NCI-H748 treated with DMSO at 0.1 percent for 48 hours (cell line): ENCODE measurements at regions not wholly inside any gene's neighbourhood (a gene's known extent, or its start where the extent isn't known, plus 50 kb on each side); places are given as distances from the start of the nearest gene placed in this dataset.
"Not testable (repeated sequence)": the region's sequence is repeated elsewhere in the genome, so short reads cannot be mapped to it uniquely, and the experiment has no call there.

Source experiments
- DNase-seq: peaks from one replicate; lab custom pipeline; 2025; lab: John Stamatoyannopoulos, UW

DNA sequence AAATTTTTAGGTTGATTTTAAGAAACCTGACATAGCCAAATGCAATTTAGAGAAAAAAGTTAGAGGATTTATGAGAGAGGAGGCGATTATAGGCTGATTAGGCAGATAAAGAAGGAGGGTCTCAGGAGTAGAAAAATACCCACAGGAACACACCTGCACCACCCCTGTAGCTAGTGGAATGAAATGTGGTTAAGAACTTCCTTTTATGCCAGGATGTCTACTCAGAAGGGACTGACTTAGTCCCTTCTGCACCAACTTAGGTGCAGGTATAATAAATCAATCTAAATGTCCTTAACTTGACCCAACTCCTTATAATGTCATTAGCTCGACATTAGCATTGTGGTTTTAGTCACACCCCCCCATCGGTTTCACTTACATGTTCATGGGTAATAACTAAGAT lies 1274.5 kb upstream of the TMEFF2 start:
- no peak for DNase-seq

DNA sequence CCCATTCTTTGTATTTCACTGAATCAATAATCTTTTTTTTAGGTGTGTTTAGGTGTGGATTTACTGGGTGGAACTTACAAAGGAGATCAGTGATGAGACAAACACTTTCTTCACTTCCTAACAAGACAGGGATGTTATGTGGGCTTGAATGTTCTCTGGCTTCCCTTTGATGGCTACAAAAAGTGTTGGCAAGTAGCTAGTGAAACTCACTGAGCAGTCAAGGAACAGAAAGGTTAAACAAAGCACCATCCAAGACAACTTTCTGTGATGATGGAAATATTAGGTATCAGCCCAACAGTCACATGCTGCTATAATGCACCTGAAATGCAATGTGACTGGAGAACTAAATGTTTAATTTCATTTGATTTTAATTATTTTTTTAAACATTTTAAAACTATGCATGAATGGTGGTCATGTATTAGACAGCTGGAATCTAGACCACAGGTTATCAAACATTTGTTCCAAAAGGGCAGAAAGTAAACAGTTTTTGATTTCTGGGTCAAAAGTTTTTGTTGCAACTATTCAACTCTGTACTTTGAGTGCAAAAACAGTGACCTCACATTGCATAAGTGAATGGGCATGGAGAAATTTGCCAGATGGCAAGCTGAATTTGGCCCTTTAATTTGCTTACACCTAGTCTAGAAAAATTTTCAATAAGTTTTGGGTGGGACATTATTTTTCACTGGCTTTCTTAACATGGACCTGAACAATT lies 1272.7 kb upstream of the TMEFF2 start:
- DNase-seq, result no peak

DNA sequence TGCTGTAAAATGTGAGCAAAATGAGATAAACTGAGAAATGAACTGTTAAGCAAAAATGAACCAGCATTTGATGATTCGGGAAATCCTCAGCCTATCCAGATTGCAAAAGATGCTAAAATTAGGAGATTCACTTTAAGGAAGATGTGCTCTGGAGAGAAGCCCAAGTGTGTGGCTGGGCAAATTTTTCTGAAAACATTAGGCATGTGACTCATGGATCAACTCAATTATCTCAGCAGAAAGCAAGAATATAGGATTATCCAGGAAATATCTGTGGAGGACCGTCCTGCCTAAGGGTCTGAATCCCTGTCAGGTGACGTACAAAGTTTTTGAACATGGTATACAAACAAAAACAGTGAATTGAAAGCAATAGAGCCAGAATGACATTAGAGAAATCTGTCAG lies 1268.3 kb upstream of the TMEFF2 start:
- no peak for DNase-seq

DNA sequence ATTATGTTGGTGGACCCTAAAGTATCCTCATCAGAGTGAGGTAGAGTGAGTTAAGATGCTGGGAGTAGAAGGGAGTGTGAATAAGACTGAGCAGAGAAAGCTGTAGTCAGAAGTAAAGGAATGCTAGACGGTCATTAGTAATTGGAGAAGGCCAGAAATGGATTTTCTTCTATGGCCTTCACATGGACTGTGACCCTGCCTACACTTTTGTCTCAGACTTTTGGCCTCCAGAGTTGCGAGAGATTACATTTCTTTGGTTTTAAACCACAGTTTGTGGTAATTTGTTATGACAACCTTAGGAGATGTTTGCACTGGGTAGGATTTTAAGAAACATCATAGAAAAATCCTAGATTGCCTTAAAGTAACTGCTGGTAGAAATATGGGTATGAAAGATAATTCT lies 1267.7 kb upstream of the TMEFF2 start:
- no peak for DNase-seq

DNA sequence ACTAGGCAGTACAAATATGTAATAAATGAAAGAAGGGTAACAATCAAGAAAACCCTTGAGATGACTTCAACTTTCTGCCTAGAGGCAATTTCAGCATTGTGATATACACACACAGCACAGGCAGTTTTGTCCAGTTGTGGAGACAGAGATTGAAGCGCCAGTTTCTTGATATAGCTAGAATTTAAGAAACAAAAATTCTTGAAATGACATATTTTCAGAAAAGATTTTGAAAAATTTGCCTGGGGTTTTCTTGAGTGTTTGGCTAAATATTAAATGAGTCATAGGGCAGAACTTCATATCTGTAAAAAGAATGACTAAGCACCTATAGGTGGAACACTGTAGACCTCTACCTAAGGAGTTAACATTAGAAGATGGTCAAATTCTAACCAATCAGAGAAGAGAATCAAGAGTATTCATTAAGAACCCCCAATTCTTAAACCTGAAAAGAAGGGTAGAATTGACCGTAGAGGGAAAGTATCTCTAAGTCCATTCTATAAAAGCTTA lies 1266.8 kb upstream of the TMEFF2 start:
- no peak for DNase-seq

DNA sequence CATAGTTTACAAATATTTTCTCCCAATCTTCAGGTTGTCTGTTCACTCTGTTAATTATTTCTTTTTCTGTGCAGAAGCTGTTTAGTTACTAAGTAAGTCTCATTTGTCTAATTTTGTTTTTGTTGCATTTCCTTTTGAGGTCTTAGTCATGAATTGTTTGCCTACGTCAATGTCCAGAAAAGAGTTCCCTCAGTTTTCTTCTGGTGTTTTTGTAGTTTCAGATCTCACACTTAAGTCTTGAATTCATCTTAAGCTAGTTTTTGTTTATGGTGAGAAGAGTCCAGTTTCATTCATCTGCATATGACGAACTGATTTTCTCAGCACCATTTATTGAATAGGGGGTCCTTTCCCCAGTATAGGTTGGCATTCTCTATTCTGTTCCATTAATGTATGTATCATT lies 1252.2 kb upstream of the TMEFF2 start:
- no peak for DNase-seq

DNA sequence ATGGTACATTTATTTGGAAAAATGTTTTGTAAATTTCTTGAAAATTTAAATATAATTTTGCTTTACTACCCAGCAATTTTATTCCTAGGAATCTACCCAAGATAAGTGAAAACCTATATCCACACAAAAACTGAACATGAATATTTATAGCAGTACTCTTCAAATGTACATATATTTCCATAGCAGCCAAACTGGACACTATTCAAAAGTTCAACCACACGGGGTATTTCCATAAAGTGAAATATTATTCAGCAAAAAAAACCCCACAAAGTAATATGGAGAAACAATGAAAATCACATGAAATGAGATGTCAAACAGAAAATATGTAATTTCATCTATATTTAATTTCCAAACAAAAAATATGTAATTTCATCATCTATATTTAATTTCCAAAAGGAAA lies 1247.6 kb upstream of the TMEFF2 start:
- no peak for DNase-seq

DNA sequence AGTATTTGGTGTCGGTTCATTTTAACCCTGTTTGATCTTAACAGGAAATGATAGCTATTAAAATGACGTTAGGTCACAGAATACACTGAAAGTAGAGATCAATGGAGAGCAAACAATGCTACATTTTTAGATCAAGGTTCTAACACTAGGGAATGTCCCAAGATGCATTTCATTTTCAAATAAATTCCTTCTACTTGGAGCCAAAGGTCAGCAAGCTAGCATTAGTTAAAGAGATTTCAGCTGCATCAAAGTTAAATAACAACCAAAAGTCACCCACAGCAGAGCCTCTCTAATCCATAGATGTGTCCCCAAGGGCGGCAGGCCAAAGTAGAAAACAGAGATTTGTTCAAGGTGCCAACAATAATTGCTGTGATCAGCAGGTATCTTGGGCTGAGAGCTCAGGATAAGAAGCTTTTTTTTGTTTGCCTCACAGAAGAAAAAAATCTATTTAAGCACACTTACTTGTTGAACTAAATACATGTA lies 1233.6 kb upstream of the TMEFF2 start:
- DNase-seq, result no peak

DNA sequence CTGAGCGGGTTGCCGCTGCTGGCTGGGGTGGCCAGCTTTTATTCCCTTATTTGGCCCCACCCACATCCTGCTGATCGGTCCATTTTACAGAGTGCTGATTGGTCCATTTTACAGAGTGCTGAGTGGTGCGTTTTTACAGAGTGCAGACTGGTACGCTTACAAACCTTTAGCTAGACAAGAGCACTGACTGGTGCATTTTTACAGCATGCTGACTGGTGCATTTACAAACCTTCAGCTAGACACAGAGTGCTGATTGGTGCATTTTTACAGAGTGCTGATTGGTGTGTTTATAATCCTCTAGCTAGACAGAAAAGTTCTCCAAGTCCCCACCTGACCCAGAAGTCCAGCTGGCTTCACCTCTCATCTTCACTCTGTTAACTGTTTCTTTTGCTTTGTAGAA lies 1217.6 kb upstream of the TMEFF2 start:
- not testable (repeated sequence) for DNase-seq

DNA sequence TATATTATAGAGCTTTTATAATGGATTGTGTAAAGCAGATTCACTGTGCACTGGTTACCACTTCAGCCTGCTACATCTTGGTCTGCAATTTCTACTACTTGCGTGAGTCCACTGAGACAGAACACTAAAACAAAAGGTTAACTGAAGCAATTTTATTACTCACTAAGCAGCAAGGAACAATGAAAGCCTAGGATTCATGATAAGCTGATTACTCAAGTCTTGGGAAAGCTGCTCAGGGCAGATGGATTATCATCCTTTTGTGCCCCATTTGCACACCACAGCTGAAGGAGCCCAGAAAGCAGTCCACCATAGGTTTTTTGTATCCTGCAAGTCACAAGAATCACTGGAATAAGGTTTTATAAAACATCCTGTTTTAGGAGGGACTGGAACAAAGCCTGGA lies 1215.2 kb upstream of the TMEFF2 start:
- no peak for DNase-seq

DNA sequence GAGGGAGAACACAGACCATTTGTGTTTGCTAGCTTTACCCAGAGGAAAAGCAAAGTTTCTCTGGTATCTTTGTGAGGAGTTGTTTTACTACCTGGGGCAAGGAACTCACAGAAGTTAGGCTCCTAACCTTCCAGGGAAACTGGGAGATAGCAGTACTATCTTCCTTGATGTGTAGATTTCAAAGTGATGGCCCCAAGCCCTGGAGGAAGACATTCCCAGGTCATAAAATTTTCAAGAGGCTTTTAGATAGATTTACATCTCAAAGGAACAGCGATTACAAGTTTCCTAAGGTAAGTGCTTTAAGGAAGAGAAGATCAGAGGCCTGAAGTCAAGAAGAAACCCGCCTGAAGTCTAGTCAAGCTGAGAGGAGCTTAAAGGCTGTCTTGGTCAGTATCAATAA lies 1187.8 kb upstream of the TMEFF2 start:
- DNase-seq, result no peak

DNA sequence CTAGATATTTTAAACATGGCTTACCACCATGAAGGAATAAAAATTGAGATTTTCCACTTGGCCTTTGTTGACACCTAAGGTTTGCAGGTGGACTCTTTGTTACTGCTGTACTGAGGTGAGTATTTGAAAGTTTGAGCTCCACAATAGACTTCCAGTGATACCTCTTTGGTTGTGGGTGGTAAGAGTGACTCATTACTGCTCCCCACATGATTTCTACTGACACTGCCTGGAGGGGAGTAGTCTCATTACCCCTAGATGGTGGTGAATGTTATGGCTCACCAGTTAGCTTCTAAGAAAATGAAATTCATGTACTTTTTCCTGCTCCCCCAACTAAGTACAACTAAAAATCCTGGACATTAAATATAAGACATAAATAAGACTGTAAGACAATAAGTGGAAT lies 1183.1 kb upstream of the TMEFF2 start:
- no peak for DNase-seq

DNA sequence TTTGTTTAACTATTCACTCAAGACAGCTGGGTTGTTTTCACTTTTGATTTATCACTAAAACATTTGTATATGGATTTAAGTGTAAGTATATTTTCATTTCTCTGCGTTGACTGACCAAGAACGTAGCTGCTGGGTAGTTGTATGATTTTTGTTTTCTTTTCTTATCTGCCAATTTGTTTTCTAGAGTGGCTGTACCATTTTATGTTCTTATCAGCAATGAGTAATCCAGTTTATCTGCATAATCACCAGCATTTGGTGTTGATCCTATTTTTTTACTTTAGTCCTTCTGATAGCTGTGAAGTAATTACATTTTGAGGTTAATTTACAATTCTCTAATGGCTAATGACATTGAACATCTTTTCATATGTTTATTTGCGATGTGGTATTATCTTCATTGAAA lies 1178.4 kb upstream of the TMEFF2 start:
- DNase-seq, result no peak

DNA sequence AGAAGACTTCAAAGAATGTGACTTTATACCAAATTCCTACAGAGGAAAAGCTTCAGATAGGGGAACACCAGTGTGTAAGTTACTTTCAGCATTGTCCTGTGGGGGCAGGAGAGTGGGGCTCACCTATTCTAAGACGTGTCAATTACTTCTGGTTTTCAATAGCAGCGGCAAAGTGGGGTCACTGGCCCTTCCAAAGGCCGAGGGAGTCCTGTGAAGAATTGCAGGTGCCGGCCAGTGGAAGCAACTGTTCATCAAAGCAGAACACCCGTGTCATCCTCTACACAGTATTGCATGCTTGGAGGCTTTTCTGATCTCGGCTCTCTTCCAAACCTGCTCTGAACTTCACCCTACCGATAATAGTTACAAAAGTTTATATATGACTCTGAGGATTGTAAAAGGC lies 1176.5 kb upstream of the TMEFF2 start:
- no peak for DNase-seq

DNA sequence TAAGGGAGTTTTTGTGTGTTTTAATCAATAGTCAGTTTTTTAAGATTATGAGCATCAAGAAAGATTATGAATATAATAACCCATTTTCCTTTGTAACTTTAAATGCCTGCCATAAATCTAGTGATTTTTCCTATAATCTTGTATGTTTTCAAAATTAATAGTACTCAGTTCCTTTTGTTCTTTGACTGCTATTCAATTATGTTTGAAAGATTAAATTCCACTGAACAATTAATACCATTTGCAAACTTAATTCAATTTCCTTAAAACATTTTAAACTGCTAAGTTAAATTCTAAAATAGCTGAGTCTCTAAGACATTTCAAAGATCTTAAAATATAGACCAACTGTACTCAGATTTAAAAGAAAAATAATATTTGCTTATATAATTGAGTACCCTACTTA lies 1173.9 kb upstream of the TMEFF2 start:
- no peak for DNase-seq

DNA sequence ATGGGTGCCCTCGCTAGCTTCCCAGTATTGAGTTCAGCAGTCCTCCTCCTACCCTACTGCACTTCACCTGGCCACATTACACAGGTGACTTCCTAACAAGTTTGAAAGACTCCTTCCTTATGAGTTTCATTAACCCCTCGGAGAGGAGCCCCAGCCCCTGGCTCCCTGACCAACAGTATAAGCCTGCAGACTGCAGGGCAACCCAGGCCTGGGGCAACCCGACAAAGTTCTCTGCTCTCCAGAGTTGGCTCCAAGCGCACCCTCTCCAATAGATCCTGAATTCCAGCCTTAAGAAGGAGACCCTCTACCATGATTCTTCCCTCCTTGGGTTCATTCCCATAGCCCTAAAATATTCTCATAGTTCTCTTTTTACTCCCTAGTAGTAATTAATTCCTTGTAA lies 1162.8 kb upstream of the TMEFF2 start:
- DNase-seq, result no peak

DNA sequence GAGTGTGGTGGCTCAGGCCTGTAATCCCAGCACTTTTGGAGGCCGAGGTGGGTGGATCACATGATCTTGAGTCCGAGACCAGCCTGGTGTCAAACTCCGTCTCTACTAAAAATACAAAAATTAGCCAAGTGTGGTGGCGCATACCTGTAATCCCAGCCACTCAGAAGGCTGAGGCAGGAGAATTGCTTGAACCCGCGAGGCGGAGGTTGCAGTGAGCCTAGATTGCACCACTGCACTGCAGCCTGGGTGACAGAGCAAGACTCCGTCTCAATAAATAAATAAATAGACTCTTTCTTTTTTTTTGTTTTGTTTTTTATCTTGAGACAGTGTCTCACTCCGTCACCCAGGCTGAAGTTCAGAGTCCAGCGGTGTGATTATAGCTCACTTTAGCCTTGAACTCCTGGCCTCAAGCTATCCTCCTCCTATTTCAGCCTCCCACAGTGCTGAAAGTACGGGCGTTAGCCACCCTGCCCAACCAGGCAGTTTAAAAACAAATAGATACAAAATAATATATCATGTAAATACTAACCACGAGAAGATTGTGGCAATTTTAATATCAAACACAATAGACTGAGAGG lies 1158.0 kb upstream of the TMEFF2 start:
- DNase-seq, result not testable (repeated sequence)

DNA sequence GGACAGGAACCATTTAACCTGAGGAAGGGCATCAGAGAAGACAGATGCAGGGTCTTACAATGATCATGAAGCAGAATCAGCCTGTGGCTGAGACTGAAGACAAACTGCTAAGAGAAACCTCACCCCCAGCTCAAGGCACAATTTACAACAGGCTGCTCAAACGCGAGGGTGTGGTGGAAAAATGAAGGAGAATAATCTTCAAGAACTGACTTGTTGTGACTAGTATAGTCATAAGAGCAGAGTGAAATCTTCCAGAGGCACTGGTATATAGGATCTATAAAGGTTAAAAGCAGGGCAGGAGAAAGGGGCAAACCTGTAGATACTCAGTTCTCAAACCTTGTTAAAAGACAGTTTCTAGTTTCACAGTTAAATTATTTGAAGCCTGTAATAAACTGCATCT lies 1155.8 kb upstream of the TMEFF2 start:
- DNase-seq, result no peak

DNA sequence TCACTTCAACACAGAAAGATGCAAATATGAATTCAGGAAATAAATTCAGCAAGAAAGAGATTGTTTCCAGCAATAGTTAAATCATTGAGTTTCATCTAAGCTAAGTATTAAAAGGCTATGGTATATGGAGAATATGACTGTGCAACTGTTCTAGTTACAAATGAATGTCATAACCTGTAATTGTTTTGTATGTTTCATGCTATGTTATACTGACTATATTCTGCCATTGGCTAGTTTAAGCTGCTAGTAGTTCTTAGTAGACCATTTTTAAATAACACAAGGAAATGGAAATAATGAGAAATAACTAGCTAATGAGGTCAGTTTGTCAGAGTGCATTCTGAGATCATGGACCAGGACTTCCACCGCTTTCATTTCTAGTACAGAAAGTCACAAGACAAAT lies 1154.9 kb upstream of the TMEFF2 start:
- DNase-seq, result no peak

DNA sequence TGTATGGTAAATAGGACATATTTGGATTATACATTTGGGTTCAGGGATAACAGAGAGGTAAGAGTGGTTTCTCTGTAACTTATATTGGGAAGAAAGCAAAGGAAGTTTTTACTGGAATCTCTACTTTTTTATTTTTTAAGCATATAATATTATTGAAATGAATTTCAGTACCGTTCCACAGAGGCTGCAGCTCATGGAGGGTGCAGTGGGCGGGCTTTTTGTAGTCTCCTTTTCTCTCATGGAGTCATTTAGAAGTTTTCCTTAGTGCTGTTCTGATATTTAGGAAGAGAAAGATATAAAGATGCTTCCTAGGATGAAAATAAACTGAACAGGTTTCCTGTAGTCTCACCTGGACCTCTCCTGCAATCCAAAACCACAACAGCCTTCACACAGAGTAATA lies 1153.3 kb upstream of the TMEFF2 start:
- DNase-seq, result no peak

DNA sequence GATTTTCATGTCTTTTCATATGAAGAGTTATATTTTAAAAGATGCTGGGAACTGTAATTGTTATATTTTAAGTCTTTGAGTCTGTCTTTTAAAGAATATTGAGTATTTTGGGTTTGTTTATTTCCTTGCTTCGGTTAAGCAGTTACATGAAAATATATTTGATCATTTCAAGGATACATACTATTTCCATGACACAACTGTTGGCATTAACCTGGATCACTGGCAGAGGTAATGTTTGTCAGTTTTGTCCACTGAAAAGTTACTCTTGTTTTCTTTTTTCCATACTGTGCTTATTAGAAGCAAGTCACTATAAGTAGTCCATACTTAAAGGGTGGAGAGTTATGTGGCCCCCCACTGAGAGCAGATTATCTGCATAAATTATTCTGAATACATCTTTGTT lies 1142.0 kb upstream of the TMEFF2 start:
- no peak for DNase-seq

DNA sequence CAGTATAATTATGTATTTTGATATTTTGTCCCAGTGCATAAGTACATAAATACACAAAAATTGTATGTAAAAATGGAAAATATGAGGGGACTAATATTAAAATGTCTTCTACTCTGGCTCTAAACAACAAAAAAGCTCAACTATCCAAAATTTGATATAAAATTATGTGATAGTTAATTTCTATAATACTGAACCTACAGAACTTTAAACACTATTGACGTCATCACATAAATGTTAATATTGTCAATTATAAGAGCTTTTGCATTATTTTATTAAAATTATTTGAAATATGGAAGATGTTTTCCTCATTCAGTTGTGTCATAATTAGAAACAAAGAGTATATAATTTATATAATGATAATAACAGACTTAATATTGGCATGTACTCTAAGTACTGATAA lies 1139.7 kb upstream of the TMEFF2 start:
- DNase-seq, result no peak

DNA sequence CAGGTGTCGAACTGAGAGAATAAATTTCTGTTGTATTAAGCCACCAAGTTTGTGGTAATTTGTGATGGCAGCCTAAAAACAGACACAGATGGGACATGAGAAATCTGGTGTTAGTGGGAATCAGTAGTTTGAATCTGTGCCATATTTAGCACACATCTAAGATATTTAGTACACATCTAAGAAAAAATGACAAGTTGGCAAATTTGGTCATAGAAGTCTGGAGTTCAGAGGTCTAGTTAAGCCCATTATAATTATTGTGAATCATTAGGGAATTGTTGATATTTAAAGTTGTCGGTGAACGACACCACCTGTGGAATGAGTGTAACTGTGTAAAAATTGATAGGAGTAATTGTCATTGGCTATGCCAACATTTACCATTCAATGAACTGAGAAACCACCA lies 1138.8 kb upstream of the TMEFF2 start:
- no peak for DNase-seq

DNA sequence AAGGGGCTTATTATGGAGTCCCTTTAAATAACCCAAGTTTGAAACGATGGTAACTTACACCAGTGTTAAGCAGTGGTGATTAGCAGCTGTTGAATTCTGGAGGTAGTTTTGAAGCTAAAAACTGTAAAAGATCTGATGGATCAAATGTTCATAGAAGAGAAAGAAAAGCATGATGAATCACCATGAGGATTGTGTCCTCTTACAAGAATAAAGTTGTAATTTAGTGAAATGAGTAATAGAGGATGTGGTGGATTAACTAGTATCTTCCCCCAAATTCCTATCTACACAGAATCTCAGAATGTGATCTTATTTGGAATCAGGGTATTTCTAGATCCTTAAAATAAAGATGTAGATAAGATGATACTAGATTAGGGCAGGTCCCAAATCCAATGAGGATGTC lies 1138.2 kb upstream of the TMEFF2 start:
- no peak for DNase-seq
